ENCODE measurements at regions not wholly inside any gene's neighbourhood (a gene's known extent, or its start where the extent isn't known, plus 50 kb on each side); places are given as distances from the start of the nearest gene placed in this dataset.

DNA sequence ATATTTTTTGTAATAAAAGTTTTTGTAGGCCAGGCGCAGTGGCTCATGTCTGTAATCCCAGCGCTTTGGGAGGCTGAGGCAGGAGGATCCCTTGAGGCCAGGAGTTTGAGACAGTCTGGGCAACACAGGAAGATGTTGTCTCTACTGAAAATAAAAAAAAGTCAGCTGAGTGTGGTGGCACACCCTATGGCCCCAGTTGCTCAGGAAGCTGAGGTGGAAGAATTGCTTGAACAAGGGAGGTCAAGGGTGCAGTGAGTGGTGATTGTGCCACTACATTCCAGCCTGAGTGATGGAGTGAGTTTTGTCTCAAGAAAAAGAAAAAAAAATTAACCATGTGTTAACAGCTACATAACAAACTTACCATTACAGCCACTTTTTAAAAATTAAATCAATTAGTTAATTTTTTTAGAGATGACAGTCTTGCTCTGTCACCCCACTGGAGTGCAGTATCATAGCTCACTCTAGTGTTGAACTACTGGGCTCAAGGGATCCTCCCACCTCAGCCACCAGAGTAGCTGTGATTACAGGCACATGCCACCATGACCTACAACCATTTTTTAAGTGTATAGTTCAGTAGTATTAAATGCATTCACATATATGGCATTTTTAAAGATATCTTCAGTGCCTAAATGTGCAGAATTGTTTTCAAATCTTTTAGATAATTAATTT, 67.2 kb upstream of the ACYP2 start:
- TF ChIP-seq, protein P1, sequence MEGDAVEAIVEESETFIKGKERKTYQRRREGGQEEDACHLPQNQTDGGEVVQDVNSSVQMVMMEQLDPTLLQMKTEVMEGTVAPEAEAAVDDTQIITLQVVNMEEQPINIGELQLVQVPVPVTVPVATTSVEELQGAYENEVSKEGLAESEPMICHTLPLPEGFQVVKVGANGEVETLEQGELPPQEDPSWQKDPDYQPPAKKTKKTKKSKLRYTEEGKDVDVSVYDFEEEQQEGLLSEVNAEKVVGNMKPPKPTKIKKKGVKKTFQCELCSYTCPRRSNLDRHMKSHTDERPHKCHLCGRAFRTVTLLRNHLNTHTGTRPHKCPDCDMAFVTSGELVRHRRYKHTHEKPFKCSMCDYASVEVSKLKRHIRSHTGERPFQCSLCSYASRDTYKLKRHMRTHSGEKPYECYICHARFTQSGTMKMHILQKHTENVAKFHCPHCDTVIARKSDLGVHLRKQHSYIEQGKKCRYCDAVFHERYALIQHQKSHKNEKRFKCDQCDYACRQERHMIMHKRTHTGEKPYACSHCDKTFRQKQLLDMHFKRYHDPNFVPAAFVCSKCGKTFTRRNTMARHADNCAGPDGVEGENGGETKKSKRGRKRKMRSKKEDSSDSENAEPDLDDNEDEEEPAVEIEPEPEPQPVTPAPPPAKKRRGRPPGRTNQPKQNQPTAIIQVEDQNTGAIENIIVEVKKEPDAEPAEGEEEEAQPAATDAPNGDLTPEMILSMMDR (IDR thresholded peaks at IDR 0.05; ENCODE audit: control extremely low read depth, extremely low read depth, low read depth, missing control alignments) = peak; percentile 35
- CTCF ChIA-PET = no interaction called here
- POLR2A ChIA-PET = no interaction called here
- DNase-seq (ENCODE audit: extremely low spot score) = no peak

DNA sequence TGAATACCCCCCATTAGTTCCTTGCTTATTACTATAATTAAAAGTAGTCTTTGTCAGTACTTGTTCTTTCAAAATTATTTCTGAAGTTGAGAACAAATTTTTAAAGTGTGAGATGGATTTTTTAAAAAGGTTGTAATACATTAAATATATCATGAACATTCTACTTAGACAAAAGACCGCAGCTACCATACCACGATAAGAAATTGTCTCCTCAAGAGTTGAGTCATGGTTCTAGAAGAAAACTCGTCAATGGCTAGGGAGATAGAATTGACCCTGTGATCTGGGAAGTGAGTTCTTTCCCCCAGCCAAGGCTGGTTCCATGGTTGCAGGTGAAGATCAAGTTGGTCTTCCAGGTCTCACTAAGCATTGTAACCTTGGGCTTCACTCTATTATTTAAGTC, 67.8 kb upstream of the ACYP2 start:
- ChIA-PET POLR2A (no interaction called here), CTCF (no interaction called here)
- TF ChIP-seq, protein P1 (IDR thresholded peaks at IDR 0.05; ENCODE audit: control extremely low read depth, extremely low read depth, low read depth, missing control alignments) = no peak
- DNase-seq (ENCODE audit: extremely low spot score) = no peak

DNA sequence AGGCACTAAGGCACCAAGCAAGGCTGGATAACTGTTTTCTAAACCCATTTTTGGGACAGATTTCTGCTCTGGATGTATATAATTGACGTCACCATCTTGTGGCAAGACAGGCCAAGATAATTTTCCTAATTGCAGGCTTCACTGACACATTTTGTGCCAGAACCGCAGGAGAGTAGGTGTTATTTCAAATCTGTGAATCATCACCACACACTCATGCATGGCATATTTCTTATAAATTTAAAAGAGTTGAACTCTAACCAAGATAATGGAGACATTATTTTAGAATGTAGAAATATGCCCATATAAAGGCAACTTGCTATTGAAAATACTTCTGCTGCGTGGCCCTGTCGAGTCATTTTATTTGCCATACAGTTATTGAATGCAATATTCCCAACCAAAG, 68.3 kb upstream of the ACYP2 start:
- DNase-seq (ENCODE audit: extremely low spot score) = no peak
- ChIA-PET CTCF (no interaction called here), POLR2A (no interaction called here)
- TF ChIP-seq, protein P1 (IDR thresholded peaks at IDR 0.05; ENCODE audit: control extremely low read depth, extremely low read depth, low read depth, missing control alignments) = no peak

DNA sequence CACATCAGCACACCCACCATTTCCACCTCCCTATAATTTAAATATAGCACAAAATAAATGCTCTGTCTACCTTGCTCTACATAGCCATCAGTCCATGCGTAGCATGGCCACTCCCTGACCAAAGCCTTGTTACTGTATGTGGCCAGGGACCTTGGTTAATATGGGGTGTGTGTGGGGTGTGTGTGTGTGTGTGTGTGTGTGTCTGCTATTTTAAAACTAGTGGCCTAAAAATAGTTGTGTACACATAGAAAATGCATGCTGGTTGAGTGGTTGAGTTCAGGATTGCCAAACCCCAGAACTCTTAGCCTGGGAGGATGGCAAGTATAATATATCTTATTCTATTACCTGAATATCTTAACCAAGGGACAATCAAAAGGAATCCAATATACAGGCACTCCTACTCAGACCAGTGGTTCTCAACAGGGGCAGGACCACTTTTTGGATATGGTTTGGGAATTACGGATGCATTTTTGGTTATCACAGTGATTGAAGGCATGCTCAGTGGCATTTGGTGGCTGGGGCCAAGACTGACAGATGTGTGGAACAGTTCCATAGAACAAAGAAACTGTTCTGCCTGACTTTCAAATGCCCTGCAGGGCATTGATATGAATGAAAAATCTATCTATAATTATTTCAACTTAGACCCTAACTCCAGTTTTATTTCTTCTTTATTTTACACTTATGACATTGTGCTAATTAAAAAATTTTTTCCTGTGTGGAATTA, 72.3 kb upstream of the PSME4 start:
- TF ChIP-seq, protein P1 (IDR thresholded peaks at IDR 0.05; ENCODE audit: control extremely low read depth, extremely low read depth, low read depth, missing control alignments) = no peak
- DNase-seq (ENCODE audit: extremely low spot score) = no peak
- ChIA-PET CTCF (no interaction called here), POLR2A (no interaction called here)

DNA sequence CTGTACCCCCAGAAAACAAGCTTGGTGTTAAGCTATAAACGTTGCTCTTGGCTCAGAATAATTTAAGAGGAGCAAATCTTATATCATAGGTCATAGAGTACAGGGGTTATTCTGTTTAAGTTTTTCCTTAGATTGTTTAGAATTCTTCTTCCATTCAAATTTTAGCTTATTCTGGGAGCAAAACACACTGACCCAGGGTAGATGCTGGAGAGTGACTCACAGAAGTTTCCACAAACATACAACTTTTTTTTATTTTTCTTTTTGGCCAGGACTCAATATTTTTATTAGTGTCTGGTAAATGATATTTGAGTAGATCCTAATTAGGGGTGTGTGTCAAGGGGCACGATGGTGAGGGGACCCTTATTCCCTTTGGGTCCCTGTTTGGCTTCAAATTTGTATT, 71.5 kb upstream of the PSME4 start:
- TF ChIP-seq, protein P1 (IDR thresholded peaks at IDR 0.05; ENCODE audit: control extremely low read depth, extremely low read depth, low read depth, missing control alignments) = no peak
- DNase-seq (ENCODE audit: extremely low spot score) = no peak
- ChIA-PET CTCF (interaction anchor here (3.7 kb wide), 1 partner anchor 11 kb away, joined by 15 read pairs; no protein-coding TSS in a partner anchor), POLR2A (no interaction called here)

DNA sequence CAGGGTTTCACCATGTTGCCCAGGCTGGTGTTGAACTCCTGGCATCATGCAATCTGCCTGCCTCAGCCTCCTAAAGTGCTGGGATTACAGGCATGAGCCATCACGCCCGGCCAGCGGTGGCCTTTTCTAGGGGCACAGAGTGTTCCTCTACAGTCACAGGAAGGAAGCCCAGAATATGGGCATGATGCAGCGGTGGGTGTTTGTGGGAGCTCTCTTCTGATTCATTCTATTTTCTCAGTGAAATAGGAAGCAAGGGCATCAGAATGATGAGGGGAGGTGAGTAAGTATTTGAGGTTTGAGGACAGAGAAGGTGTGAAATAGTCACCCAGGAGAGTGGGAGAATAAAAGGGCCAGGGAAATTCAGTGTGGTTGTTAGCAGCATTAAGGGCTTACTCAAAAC, 70.3 kb upstream of the PSME4 start:
- no peak for DNase-seq (ENCODE audit: extremely low spot score)
- POLR2A ChIA-PET = no interaction called here
- CTCF ChIA-PET = interaction anchor here (3.7 kb wide), 1 partner anchor 12 kb away, joined by 15 read pairs; no protein-coding TSS in a partner anchor
- TF ChIP-seq, protein P1 (IDR thresholded peaks at IDR 0.05; ENCODE audit: control extremely low read depth, extremely low read depth, low read depth, missing control alignments) = no peak

Data from GM10248 (cell line).